Mesothelial cell of epicardium (in vitro differentiated cells): ENCODE measurements at regions not wholly inside any gene's neighbourhood (a gene's known extent, or its start where the extent isn't known, plus 50 kb on each side); places are given as distances from the start of the nearest gene placed in this dataset.

Source experiments
- DNase-seq, 2 experiments: peaks; one replicate each; pipeline ENCODE4 v3.0.0; 2021; ENCODE audit warnings: low spot score in 2 of 2; ENCODE audit not compliant: unreplicated experiment in 2 of 2
- H3K27ac Mint-ChIP-seq: 2 replicates; pipeline ENCODE4 v1.8.0; 2021; ENCODE audit warnings: mixed read lengths
- H3K27me3 Mint-ChIP-seq: 2 replicates; pipeline ENCODE4 v1.8.0; 2021; ENCODE audit warnings: low read depth, mixed read lengths
- H3K36me3 Mint-ChIP-seq: 2 replicates; pipeline ENCODE4 v1.8.0; 2021; ENCODE audit warnings: mixed read lengths
- H3K4me1 Mint-ChIP-seq: 2 replicates; pipeline ENCODE4 v1.8.0; 2021; ENCODE audit warnings: mixed read lengths
- H3K4me3 Mint-ChIP-seq: 2 replicates; pipeline ENCODE4 v1.8.0; 2021; ENCODE audit warnings: mild to moderate bottlenecking, moderate library complexity, mixed read lengths
- H3K9me3 Mint-ChIP-seq: 2 replicates; pipeline ENCODE4 v1.8.0; 2021; ENCODE audit warnings: mixed read lengths
- CTCF ChIP-seq: fragments of 200-600 bp; sonication (generic); IDR thresholded peaks from one replicate; pipeline ENCODE4 v1.5.0; 2021; ENCODE audit warnings: antibody characterized with exemption; ENCODE audit not compliant: unreplicated experiment

- Mint-ChIP-seq H3K9me3 (peaks cover 6% of the 10 kb centered on the region), H3K27me3 (peaks cover 2% of the 10 kb centered on the region)
- no peak for DNase-seq
Observed at GRCh38 chr4:14856062-14856933, 146.0 kb upstream of the CPEB2 start.

DNA sequence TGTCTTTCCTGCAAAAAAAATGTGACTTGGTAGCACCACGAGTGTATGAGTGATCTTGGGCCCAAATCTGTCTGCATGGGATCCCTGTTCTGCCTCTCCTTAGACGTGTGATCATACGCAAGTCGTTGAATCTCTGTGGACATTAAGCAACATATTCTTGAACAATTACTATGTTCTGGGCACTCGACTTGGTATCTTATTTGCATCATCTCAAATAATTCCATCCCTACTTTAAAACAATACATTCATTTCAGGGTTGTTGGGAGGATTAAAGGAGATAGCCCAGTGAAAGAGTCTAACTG lies 145.4 kb upstream of the CPEB2 start:
- peaks cover 4% of the 10 kb centered on the region for H3K4me1 Mint-ChIP-seq
- H3K27me3 Mint-ChIP-seq: peaks cover 2% of the 10 kb centered on the region
- no peak for DNase-seq
- no peak overlapping the region for H3K4me3 Mint-ChIP-seq
- no peak for TF ChIP-seq CTCF
- H3K36me3 Mint-ChIP-seq: no peaks in the 10 kb centered on the region
- H3K27ac Mint-ChIP-seq: no peak overlapping the region
- H3K9me3 Mint-ChIP-seq: peaks cover 6% of the 10 kb centered on the region

More at GRCh38 chr4:14856062-14856933, 146.0 kb upstream of the CPEB2 start:
- no peak for TF ChIP-seq CTCF
- H3K4me3 Mint-ChIP-seq: no peak overlapping the region
- peaks cover 4% of the 10 kb centered on the region for H3K4me1 Mint-ChIP-seq
- H3K27ac Mint-ChIP-seq: no peak overlapping the region
- no peaks in the 10 kb centered on the region for H3K36me3 Mint-ChIP-seq

GRCh38 chr4:14857475-14857874 lies 144.8 kb upstream of the CPEB2 start:
- TF ChIP-seq CTCF: no peak
- H3K36me3 Mint-ChIP-seq: no peaks in the 10 kb centered on the region
- H3K9me3 Mint-ChIP-seq: peaks cover 6% of the 10 kb centered on the region
- no peak overlapping the region for H3K27ac Mint-ChIP-seq
- peaks cover 4% of the 10 kb centered on the region for H3K4me1 Mint-ChIP-seq
- no peak overlapping the region for H3K4me3 Mint-ChIP-seq
- H3K27me3 Mint-ChIP-seq: peaks cover 2% of the 10 kb centered on the region
- DNase-seq: no peak

- H3K9me3 Mint-ChIP-seq: peaks cover 6% of the 10 kb centered on the region
- peaks cover 4% of the 10 kb centered on the region for H3K4me1 Mint-ChIP-seq
- H3K27ac Mint-ChIP-seq: no peak overlapping the region
- TF ChIP-seq CTCF: no peak
- DNase-seq: no peak
- H3K36me3 Mint-ChIP-seq: no peaks in the 10 kb centered on the region
- no peak overlapping the region for H3K4me3 Mint-ChIP-seq
- H3K27me3 Mint-ChIP-seq: peaks cover 2% of the 10 kb centered on the region
Observed at GRCh38 chr4:14857981-14858380, 144.3 kb upstream of the CPEB2 start.

GRCh38 chr4:14862891-14863290 lies 139.4 kb upstream of the CPEB2 start:
- no peaks in the 10 kb centered on the region for H3K9me3 Mint-ChIP-seq
- no peak for DNase-seq
- no peaks in the 10 kb centered on the region for H3K36me3 Mint-ChIP-seq
- H3K27me3 Mint-ChIP-seq: peaks cover 5% of the 10 kb centered on the region
- H3K4me3 Mint-ChIP-seq: no peak overlapping the region
- H3K4me1 Mint-ChIP-seq: no peaks in the 10 kb centered on the region
- H3K27ac Mint-ChIP-seq: no peak overlapping the region
- no peak for TF ChIP-seq CTCF
